PC-3 (cell line): ENCODE measurements at regions not wholly inside any gene's neighbourhood (a gene's known extent, or its start where the extent isn't known, plus 50 kb on each side); places are given as distances from the start of the nearest gene placed in this dataset.

Experiments
- ATAC-seq: fragments of 200-7000 bp; cut with Tn5 transposase; 2 replicates; pipeline ENCODE4 v1.9.1; 2020; ENCODE audit warnings: mild to moderate bottlenecking, moderate library complexity
- BruUV-seq: library from RNA; stranded (reverse); fragments of 400-500 nt; replicated peaks from 2 replicates; lab custom pipeline; 2021; lab: Mats Ljungman, UMichigan
- CTCF ChIA-PET: fragments of 300-600 bp; sonication (Branson Sonifier 250); formaldehyde crosslinking; loops from one replicate; lab custom pipeline; 2022; ENCODE audit warnings: antibody characterized with exemption; lab: Charles Lee
- POLR2A ChIA-PET: fragments of 300-600 bp; sonication (Branson Sonifier 250); formaldehyde crosslinking; loops from one replicate; lab custom pipeline; 2022; ENCODE audit warnings: antibody characterized with exemption; ENCODE audit not compliant: unreplicated experiment; lab: Charles Lee
- DNase-seq: peaks from one replicate; pipeline ENCODE4 v3.0.0-alpha.2; 2015
- H2AFZ ChIP-seq: fragments of 300-600 bp; sonication (generic); 2 replicates; pipeline ENCODE4 v1.6.0; 2016; ENCODE audit warnings: antibody characterized with exemption, low read length
- H3F3A ChIP-seq: fragments of 300-600 bp; sonication (generic); one replicate; pipeline ENCODE4 v1.6.0; 2017; ENCODE audit warnings: antibody characterized with exemption, low read length, control low read depth, mild to moderate bottlenecking; ENCODE audit not compliant: unreplicated experiment
- H3K27ac ChIP-seq: fragments of 300-600 bp; sonication (generic); 2 replicates; pipeline ENCODE4 v1.5.1; 2016; ENCODE audit warnings: mild to moderate bottlenecking, low read length
- H3K27me3 ChIP-seq: fragments of 300-600 bp; sonication (generic); 2 replicates; pipeline ENCODE4 v1.6.1; 2016; ENCODE audit warnings: low read length, mixed read lengths
- H3K36me3 ChIP-seq: fragments of 300-600 bp; sonication (generic); 2 replicates; pipeline ENCODE4 v1.6.1; 2016; ENCODE audit warnings: low read depth, mixed run types, low read length, mixed read lengths
- H3K4me1 ChIP-seq: fragments of 300-600 bp; sonication (generic); 2 replicates; pipeline ENCODE4 v1.5.1; 2016; ENCODE audit warnings: low read length; ENCODE audit not compliant: insufficient read depth
- H3K4me2 ChIP-seq: fragments of 300-600 bp; sonication (generic); 2 replicates; pipeline ENCODE4 v1.6.0; 2016; ENCODE audit warnings: low read length
- H3K4me3 ChIP-seq: fragments of 300-600 bp; sonication (generic); 2 replicates; pipeline ENCODE4 v1.5.1; 2016; ENCODE audit warnings: mild to moderate bottlenecking, low read length, mixed read lengths
- H3K79me2 ChIP-seq: fragments of 300-600 bp; sonication (generic); 2 replicates; pipeline ENCODE4 v1.6.1; 2017; ENCODE audit warnings: low read length, mixed read lengths
- H3K9ac ChIP-seq: fragments of 300-600 bp; sonication (generic); 2 replicates; pipeline ENCODE4 v1.6.0; 2016; ENCODE audit warnings: mild to moderate bottlenecking, low read length
- H3K9me2 ChIP-seq: fragments of 300-600 bp; sonication (generic); replicated peaks from 2 replicates; pipeline ENCODE4 v1.6.1; 2016; ENCODE audit warnings: mixed run types, low read length, mixed read lengths
- H3K9me3 ChIP-seq: fragments of 300-600 bp; sonication (generic); 2 replicates; pipeline ENCODE4 v1.6.1; 2016; ENCODE audit warnings: low read length, mixed read lengths
- H4K20me1 ChIP-seq: fragments of 300-600 bp; sonication (generic); 2 replicates; pipeline ENCODE4 v1.6.1; 2016; ENCODE audit warnings: low read length, mixed read lengths
- CTCF ChIP-seq: fragments of 300-600 bp; sonication (generic); conservative IDR thresholded peaks from 2 replicates; pipeline ENCODE4 v1.5.1; 2017; ENCODE audit warnings: antibody characterized with exemption, low read depth, mild to moderate bottlenecking, low read length
- EZH2 ChIP-seq: fragments of 300-600 bp; sonication (generic); IDR thresholded peaks from one replicate; pipeline ENCODE4 v1.6.1; 2017; ENCODE audit warnings: antibody characterized with exemption, mild to moderate bottlenecking, low read length; ENCODE audit not compliant: unreplicated experiment
- EZH2phosphoT487 ChIP-seq: fragments of 300-600 bp; sonication (generic); IDR thresholded peaks from 2 replicates; pipeline ENCODE4 v1.6.1; 2018; ENCODE audit warnings: mild to moderate bottlenecking, antibody characterized with exemption, low read length, borderline replicate concordance
- intact Hi-C: fragments of 100-400 bp; cut with micrococcal nuclease; formaldehyde crosslinking; loops from 2 replicates; pipeline ENCODE4 v1.9.0; 2023

- Histone ChIP-seq H3K9me2 (no peaks in the 10 kb centered on the region), H3K27ac (no peak overlapping the region), H3F3A (no peaks in the 10 kb centered on the region), H4K20me1 (no peaks in the 10 kb centered on the region), H3K36me3 (no peaks in the 10 kb centered on the region), H3K9ac (no peak overlapping the region), H3K27me3 (no peaks in the 10 kb centered on the region), H3K4me3 (no peak overlapping the region), H3K4me2 (0 out of 2 replicates have a peak overlapping the region, but pooled peaks have one; percentile 57), H3K79me2 (no peaks in the 10 kb centered on the region), H3K4me1 (peaks cover 42% of the 10 kb centered on the region), H2AFZ (no peak overlapping the region), H3K9me3 (no peaks in the 10 kb centered on the region)
- ATAC-seq (no peak), DNase-seq (no peak)
- TF ChIP-seq CTCF (no peak), EZH2phosphoT487 (no peak), EZH2 (no peak)
- CTCF ChIA-PET: interaction anchor here (0.6 kb wide), 1 partner anchor 59 kb away, joined by 8 read pairs; no protein-coding TSS in a partner anchor
- BruUV-seq: no TSS peak
- POLR2A ChIA-PET: no interaction called here
- intact Hi-C loops: loop anchor here (5.0 kb wide), 1 partner anchor 67 kb away; no protein-coding TSS in a partner anchor
Measured at GRCh38 chr5:56349461-56349860, 116.3 kb upstream of the ANKRD55 start.

GRCh38 chr5:56346741-56347535 is 113.8 kb upstream of the ANKRD55 start:
- no peak overlapping the region for H3K4me3 ChIP-seq
- H3F3A ChIP-seq: no peaks in the 10 kb centered on the region
- POLR2A ChIA-PET: no interaction called here
- no TSS peak for BruUV-seq
- H3K4me1 ChIP-seq: peaks cover 42% of the 10 kb centered on the region
- CTCF ChIA-PET: no interaction called here
- no peak overlapping the region for H3K9ac ChIP-seq
- DNase-seq (peak; percentile 90), ATAC-seq (peak; percentile 47)
- intact Hi-C loops: loop anchor here (5.0 kb wide), 1 partner anchor 65 kb away; no protein-coding TSS in a partner anchor
- H3K36me3 ChIP-seq: no peaks in the 10 kb centered on the region
- H3K27ac ChIP-seq: peak overlapping the region; percentile 36; the same call in 1 of the 2 replicates
- H2AFZ ChIP-seq: no peak overlapping the region
- H3K79me2 ChIP-seq: no peaks in the 10 kb centered on the region
- H3K9me2 ChIP-seq: no peaks in the 10 kb centered on the region
- H3K9me3 ChIP-seq: no peaks in the 10 kb centered on the region
- H4K20me1 ChIP-seq: no peaks in the 10 kb centered on the region
- no peaks in the 10 kb centered on the region for H3K27me3 ChIP-seq
- TF ChIP-seq EZH2phosphoT487 (no peak), EZH2 (no peak), CTCF (no peak)
- peak overlapping the region; percentile 37; the same call in 1 of the 2 replicates for H3K4me2 ChIP-seq
